OCI-LY7 (cell line): ENCODE measurements at regions not wholly inside any gene's neighbourhood (a gene's known extent, or its start where the extent isn't known, plus 50 kb on each side); places are given as distances from the start of the nearest gene placed in this dataset.

Experiments used
- BruUV-seq: library from RNA; stranded (reverse); fragments of 400-500 nt; replicated peaks from 2 replicates; lab custom pipeline; 2021; lab: Mats Ljungman, UMichigan
- CTCF ChIA-PET: fragments of 300-600 bp; sonication (Branson Sonifier 250); formaldehyde crosslinking; loops from one replicate; lab custom pipeline; 2022; ENCODE audit warnings: antibody characterized with exemption; ENCODE audit not compliant: unreplicated experiment; lab: Charles Lee
- POLR2A ChIA-PET: fragments of 300-600 bp; sonication (Branson Sonifier 250); formaldehyde crosslinking; loops from one replicate; lab custom pipeline; 2022; ENCODE audit warnings: antibody characterized with exemption; lab: Charles Lee
- DNase-seq: peaks from one replicate; pipeline ENCODE4 v3.0.0-alpha.2; 2015; ENCODE audit warnings: low spot score
- H2AFZ ChIP-seq: fragments of 200-600 bp; sonication (generic), shearing (Covaris generic); 2 replicates; pipeline ENCODE4 v1.6.1; 2014; ENCODE audit warnings: mild to moderate bottlenecking, antibody characterized with exemption, low read length, moderate library complexity
- H3K27ac ChIP-seq: fragments of 200-600 bp; sonication (generic); 2 replicates; pipeline ENCODE4 v1.5.1; 2014; ENCODE audit warnings: mixed run types, low read depth, mild to moderate bottlenecking, moderate library complexity, low read length, inconsistent platforms; ENCODE audit not compliant: poor library complexity, severe bottlenecking
- H3K36me3 ChIP-seq: fragments of 200-600 bp; sonication (generic); 2 replicates; pipeline ENCODE4 v1.6.1; 2014; ENCODE audit warnings: mild to moderate bottlenecking, antibody characterized with exemption, low read length, moderate library complexity, mixed read lengths; ENCODE audit not compliant: insufficient read depth
- H3K4me1 ChIP-seq: fragments of 200-600 bp; sonication (generic); 2 replicates; pipeline ENCODE4 v1.5.1; 2014; ENCODE audit warnings: mild to moderate bottlenecking, low read length; ENCODE audit not compliant: insufficient read depth, poor library complexity, severe bottlenecking
- H3K4me2 ChIP-seq: fragments of 200-600 bp; sonication (generic); 2 replicates; pipeline ENCODE4 v1.6.1; 2014; ENCODE audit warnings: mild to moderate bottlenecking, low read length
- H3K4me3 ChIP-seq: fragments of 200-600 bp; sonication (generic); 2 replicates; pipeline ENCODE4 v1.5.1; 2014; ENCODE audit warnings: mild to moderate bottlenecking, low read depth, low read length; ENCODE audit not compliant: poor library complexity, severe bottlenecking
- H3K79me2 ChIP-seq: fragments of 200-600 bp; sonication (generic); 2 replicates; pipeline ENCODE4 v1.6.1; 2016; ENCODE audit warnings: low read depth, mild to moderate bottlenecking, low read length, moderate library complexity, mixed read lengths; ENCODE audit not compliant: insufficient read depth
- H3K9me2 ChIP-seq: fragments of 200-600 bp; sonication (generic); 2 replicates; pipeline ENCODE4 v1.6.1; 2016; ENCODE audit warnings: mild to moderate bottlenecking, low read length, mixed read lengths; ENCODE audit not compliant: insufficient read depth
- H3K9me3 ChIP-seq: fragments of 200-600 bp; sonication (generic); 2 replicates; pipeline ENCODE4 v1.6.1; 2014; ENCODE audit warnings: mild to moderate bottlenecking, mixed run types, low read length, mixed read lengths
- H4K20me1 ChIP-seq: fragments of 200-600 bp; sonication (generic); 2 replicates; pipeline ENCODE4 v1.6.1; 2014; ENCODE audit warnings: mild to moderate bottlenecking, antibody characterized with exemption, low read length, moderate library complexity, mixed read lengths; ENCODE audit not compliant: insufficient read depth
- EZH2phosphoT487 ChIP-seq: fragments of 200-600 bp; sonication (generic); IDR thresholded peaks from 2 replicates; pipeline ENCODE4 v1.6.1; 2018; ENCODE audit warnings: low read depth, borderline replicate concordance, mild to moderate bottlenecking, mixed run types, antibody characterized with exemption, low read length, moderate library complexity, mixed read lengths
- intact Hi-C: fragments of 100-400 bp; cut with micrococcal nuclease; formaldehyde crosslinking; loops from one replicate; pipeline ENCODE4 v1.10.0; 2022; ENCODE audit not compliant: unreplicated experiment
- TF ChIP-seq, protein P1 (sequence below): fragments of 200-600 bp; sonication (generic); conservative IDR thresholded peaks from 2 replicates; pipeline ENCODE4 v1.5.1; 2014; ENCODE audit warnings: mild to moderate bottlenecking, antibody characterized with exemption, low read length, moderate library complexity, mixed read lengths

DNA sequence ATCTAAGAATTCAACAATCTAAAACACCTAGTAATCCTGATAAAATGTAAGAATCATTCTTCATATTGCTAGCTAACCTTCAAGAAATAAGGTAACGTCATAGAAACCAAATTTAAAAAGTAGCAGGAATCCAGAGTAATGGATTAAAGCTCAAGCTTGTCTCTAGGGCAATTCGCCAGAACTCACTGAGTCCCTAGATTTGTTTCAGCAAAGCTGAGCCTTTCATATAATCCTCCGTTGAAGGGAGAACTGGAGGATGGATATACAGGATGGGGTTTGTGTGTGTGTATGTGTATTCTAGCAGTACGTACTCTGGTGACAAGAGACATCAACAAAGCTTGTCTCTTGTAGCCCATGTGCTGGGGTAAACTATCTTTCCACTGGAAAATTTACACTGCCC lies 2173.5 kb upstream of the AGA start:
- Histone ChIP-seq H3K4me2 (no peak overlapping the region), H2AFZ (no peak overlapping the region), H3K36me3 (no peaks in the 10 kb centered on the region), H3K4me1 (no peaks in the 10 kb centered on the region), H3K9me3 (no peaks in the 10 kb centered on the region), H3K27ac (no peak overlapping the region), H3K9me2 (no peaks in the 10 kb centered on the region), H3K79me2 (no peaks in the 10 kb centered on the region), H3K4me3 (no peak overlapping the region), H4K20me1 (no peaks in the 10 kb centered on the region)
- intact Hi-C loops = no loop called here
- no peak for DNase-seq
- POLR2A ChIA-PET = no interaction called here
- CTCF ChIA-PET = no interaction called here
- BruUV-seq = no TSS peak
- TF ChIP-seq EZH2phosphoT487 = no peak
- TF ChIP-seq, protein P1, sequence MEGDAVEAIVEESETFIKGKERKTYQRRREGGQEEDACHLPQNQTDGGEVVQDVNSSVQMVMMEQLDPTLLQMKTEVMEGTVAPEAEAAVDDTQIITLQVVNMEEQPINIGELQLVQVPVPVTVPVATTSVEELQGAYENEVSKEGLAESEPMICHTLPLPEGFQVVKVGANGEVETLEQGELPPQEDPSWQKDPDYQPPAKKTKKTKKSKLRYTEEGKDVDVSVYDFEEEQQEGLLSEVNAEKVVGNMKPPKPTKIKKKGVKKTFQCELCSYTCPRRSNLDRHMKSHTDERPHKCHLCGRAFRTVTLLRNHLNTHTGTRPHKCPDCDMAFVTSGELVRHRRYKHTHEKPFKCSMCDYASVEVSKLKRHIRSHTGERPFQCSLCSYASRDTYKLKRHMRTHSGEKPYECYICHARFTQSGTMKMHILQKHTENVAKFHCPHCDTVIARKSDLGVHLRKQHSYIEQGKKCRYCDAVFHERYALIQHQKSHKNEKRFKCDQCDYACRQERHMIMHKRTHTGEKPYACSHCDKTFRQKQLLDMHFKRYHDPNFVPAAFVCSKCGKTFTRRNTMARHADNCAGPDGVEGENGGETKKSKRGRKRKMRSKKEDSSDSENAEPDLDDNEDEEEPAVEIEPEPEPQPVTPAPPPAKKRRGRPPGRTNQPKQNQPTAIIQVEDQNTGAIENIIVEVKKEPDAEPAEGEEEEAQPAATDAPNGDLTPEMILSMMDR = no peak

DNA sequence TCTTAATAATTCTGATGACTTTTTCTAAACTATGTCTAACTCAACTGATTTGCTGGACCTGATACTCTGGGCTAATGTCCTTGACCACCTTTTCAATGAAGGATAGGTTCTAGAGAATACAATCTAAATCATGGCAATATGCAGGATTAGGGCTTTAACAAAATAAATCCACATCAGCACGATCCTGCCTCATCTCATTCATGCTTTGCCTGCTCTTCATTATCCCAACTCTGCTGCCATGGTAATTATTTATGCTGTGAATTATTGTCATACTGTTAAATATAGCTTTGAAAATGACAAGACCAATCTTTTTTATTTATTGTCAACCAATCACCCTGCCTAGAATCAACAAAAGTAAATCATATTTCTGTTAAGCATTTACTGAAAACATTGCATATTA lies 2176.7 kb upstream of the AGA start:
- Histone ChIP-seq H2AFZ (no peak overlapping the region), H3K4me1 (no peaks in the 10 kb centered on the region), H3K79me2 (no peaks in the 10 kb centered on the region), H3K27ac (no peak overlapping the region), H3K9me2 (no peaks in the 10 kb centered on the region), H3K36me3 (no peaks in the 10 kb centered on the region), H4K20me1 (no peaks in the 10 kb centered on the region), H3K4me3 (no peak overlapping the region), H3K9me3 (no peaks in the 10 kb centered on the region), H3K4me2 (no peak overlapping the region)
- POLR2A ChIA-PET = no interaction called here
- no TSS peak for BruUV-seq
- intact Hi-C loops = no loop called here
- TF ChIP-seq EZH2phosphoT487 = no peak
- TF ChIP-seq, protein P1 = no peak
- CTCF ChIA-PET = no interaction called here
- no peak for DNase-seq

DNA sequence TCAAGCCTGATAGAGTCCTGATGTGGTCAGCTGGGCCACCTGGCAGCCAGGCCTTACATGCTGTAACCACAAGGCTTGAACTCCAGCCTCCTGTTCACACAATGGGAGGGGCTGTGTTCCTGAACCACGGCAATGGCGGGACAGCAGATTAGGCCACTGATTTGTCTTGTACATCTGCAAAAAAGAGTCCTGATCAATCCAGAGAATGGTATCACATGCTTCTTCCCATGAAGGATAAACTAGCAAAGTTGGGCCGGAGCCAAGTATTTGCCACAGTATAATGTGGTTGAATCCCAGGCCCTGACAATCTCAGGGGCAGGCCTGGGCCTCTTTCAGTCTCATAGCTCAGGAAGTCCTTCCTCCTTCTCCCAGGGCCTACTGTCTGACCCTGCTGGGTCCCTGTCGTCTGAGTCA lies 2182.5 kb upstream of the AGA start:
- Histone ChIP-seq H3K27ac (no peak overlapping the region), H3K9me2 (no peaks in the 10 kb centered on the region), H4K20me1 (no peaks in the 10 kb centered on the region), H3K9me3 (no peaks in the 10 kb centered on the region), H3K4me1 (no peaks in the 10 kb centered on the region), H3K4me3 (no peak overlapping the region), H3K36me3 (no peaks in the 10 kb centered on the region), H3K79me2 (no peaks in the 10 kb centered on the region), H3K4me2 (no peak overlapping the region), H2AFZ (no peak overlapping the region)
- intact Hi-C loops = no loop called here
- DNase-seq = no peak
- ChIA-PET POLR2A (no interaction called here), CTCF (no interaction called here)
- TF ChIP-seq EZH2phosphoT487 = no peak
- TF ChIP-seq, protein P1 = no peak
- BruUV-seq = no TSS peak
